Neural progenitor cell (in vitro differentiated cells): ENCODE measurements at regions not wholly inside any gene's neighbourhood (a gene's known extent, or its start where the extent isn't known, plus 50 kb on each side); places are given as distances from the start of the nearest gene placed in this dataset.

Experiments used
- EZH2phosphoT487 ChIP-seq: fragments of 200-600 bp; sonication (generic); IDR thresholded peaks from 2 replicates; pipeline ENCODE4 v1.6.1; 2017; ENCODE audit warnings: antibody characterized with exemption
- TF ChIP-seq, protein P1 (sequence below): fragments of 200-600 bp; sonication (generic); IDR thresholded peaks from 2 replicates; pipeline ENCODE4 v1.5.1; 2017; ENCODE audit warnings: antibody characterized with exemption, mild to moderate bottlenecking

DNA sequence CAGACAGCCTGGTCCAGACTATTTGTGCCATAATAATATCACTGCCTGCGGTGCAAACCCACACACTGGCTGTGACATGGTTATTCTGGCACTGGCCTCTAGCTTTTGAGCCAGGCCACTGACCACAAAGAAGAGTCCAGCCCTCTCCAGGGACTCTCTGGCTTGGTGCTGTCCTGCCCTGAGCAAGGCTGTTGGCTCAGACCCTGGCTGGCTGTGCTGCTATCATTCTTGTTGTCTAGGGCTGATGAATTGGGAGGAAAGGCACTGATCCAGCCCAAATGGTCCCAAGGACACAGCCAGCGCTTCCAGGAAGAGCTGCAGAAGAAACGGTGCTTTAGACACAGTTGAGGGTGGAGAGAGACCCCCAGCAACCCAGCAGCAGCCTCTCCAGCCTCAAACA is 80.8 kb downstream of the TMEM130 start:
- TF ChIP-seq, protein P1, sequence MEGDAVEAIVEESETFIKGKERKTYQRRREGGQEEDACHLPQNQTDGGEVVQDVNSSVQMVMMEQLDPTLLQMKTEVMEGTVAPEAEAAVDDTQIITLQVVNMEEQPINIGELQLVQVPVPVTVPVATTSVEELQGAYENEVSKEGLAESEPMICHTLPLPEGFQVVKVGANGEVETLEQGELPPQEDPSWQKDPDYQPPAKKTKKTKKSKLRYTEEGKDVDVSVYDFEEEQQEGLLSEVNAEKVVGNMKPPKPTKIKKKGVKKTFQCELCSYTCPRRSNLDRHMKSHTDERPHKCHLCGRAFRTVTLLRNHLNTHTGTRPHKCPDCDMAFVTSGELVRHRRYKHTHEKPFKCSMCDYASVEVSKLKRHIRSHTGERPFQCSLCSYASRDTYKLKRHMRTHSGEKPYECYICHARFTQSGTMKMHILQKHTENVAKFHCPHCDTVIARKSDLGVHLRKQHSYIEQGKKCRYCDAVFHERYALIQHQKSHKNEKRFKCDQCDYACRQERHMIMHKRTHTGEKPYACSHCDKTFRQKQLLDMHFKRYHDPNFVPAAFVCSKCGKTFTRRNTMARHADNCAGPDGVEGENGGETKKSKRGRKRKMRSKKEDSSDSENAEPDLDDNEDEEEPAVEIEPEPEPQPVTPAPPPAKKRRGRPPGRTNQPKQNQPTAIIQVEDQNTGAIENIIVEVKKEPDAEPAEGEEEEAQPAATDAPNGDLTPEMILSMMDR: no peak
- no peak for TF ChIP-seq EZH2phosphoT487
